ENCODE measurements at regions not wholly inside any gene's neighbourhood (a gene's known extent, or its start where the extent isn't known, plus 50 kb on each side); places are given as distances from the start of the nearest gene placed in this dataset.

- Histone ChIP-seq H2BK120ac (ENCODE audit: insufficient read depth, low read length, poor library complexity) (no peak overlapping the region), H3K14ac (ENCODE audit: low read length) (no peak overlapping the region), H4K12ac (ENCODE audit: low read depth, low read length) (no peak overlapping the region), H3K27me3 (ENCODE audit: insufficient read depth, low read length) (no peaks in the 10 kb centered on the region), H3K18ac (ENCODE audit: low read length) (no peak overlapping the region), H3K79me1 (ENCODE audit: low read length) (no peaks in the 10 kb centered on the region), H3K4me2 (ENCODE audit: low read length) (no peak overlapping the region), H3K23ac (ENCODE audit: low read length) (no peak overlapping the region), H3K9ac (ENCODE audit: low read length) (no peak overlapping the region), H4K91ac (ENCODE audit: low read depth, low read length) (no peak overlapping the region), H2BK5ac (ENCODE audit: low read depth, low read length, poor library complexity) (no peak overlapping the region), H3K9me3 (ENCODE audit: insufficient read depth, low read depth, low read length) (no peaks in the 10 kb centered on the region), H2BK12ac (ENCODE audit: low read length) (no peak overlapping the region), H3K4ac (ENCODE audit: low read depth, low read length) (no peak overlapping the region), H3K4me1 (ENCODE audit: control insufficient read depth in 1 of 2, insufficient read depth in 2 of 2, low read length in 2 of 2) (no peaks in the 10 kb centered on the region), H3K27ac (ENCODE audit: low read depth, low read length) (no peak overlapping the region), H3K36me3 (ENCODE audit: control insufficient read depth in 1 of 2, insufficient read depth in 2 of 2, low read length in 2 of 2) (no peaks in the 10 kb centered on the region), H2AK5ac (ENCODE audit: low read length) (no peak overlapping the region), H3K79me2 (ENCODE audit: control insufficient read depth, insufficient read depth, low read length, poor library complexity) (no peaks in the 10 kb centered on the region), H4K8ac (ENCODE audit: low read depth, low read length) (no peak overlapping the region), H2AFZ (ENCODE audit: insufficient read depth, low read length, poor library complexity) (no peak overlapping the region), H3K4me3 (ENCODE audit: low read depth, low read length) (no peak overlapping the region)
- DNase-seq, result no peak
- no CpG with 5 or more reads among the region's 3 CpGs for WGBS (ENCODE audit: extremely low coverage, insufficient coverage, insufficient read length)
Observed at GRCh38 chr10:10489076-10489475, 528.6 kb upstream of the CELF2 start.

- H3K4me1 ChIP-seq (ENCODE audit: control insufficient read depth in 1 of 2, insufficient read depth in 2 of 2, low read length in 2 of 2), result no peaks in the 10 kb centered on the region
- no peak overlapping the region for H4K12ac ChIP-seq (ENCODE audit: low read depth, low read length)
- H3K18ac ChIP-seq (ENCODE audit: low read length), result no peak overlapping the region
- H3K23ac ChIP-seq (ENCODE audit: low read length), result no peak overlapping the region
- no peak overlapping the region for H3K9ac ChIP-seq (ENCODE audit: low read length)
- H4K91ac ChIP-seq (ENCODE audit: low read depth, low read length), result no peak overlapping the region
- no peak overlapping the region for H3K4ac ChIP-seq (ENCODE audit: low read depth, low read length)
- no peak overlapping the region for H2BK5ac ChIP-seq (ENCODE audit: low read depth, low read length, poor library complexity)
- no peaks in the 10 kb centered on the region for H3K9me3 ChIP-seq (ENCODE audit: insufficient read depth, low read depth, low read length)
- H3K79me2 ChIP-seq (ENCODE audit: control insufficient read depth, insufficient read depth, low read length, poor library complexity), result no peaks in the 10 kb centered on the region
- no peaks in the 10 kb centered on the region for H3K36me3 ChIP-seq (ENCODE audit: control insufficient read depth in 1 of 2, insufficient read depth in 2 of 2, low read length in 2 of 2)
- no peak overlapping the region for H3K4me3 ChIP-seq (ENCODE audit: low read depth, low read length)
- no peak overlapping the region for H2BK120ac ChIP-seq (ENCODE audit: insufficient read depth, low read length, poor library complexity)
- H2BK12ac ChIP-seq (ENCODE audit: low read length), result no peak overlapping the region
- no peak overlapping the region for H2AFZ ChIP-seq (ENCODE audit: insufficient read depth, low read length, poor library complexity)
- H3K27ac ChIP-seq (ENCODE audit: low read depth, low read length), result no peak overlapping the region
- DNase-seq, result no peak
- no peak overlapping the region for H3K4me2 ChIP-seq (ENCODE audit: low read length)
- no peaks in the 10 kb centered on the region for H3K27me3 ChIP-seq (ENCODE audit: insufficient read depth, low read length)
- no peaks in the 10 kb centered on the region for H3K79me1 ChIP-seq (ENCODE audit: low read length)
- no peak overlapping the region for H3K14ac ChIP-seq (ENCODE audit: low read length)
- no peak overlapping the region for H2AK5ac ChIP-seq (ENCODE audit: low read length)
- H4K8ac ChIP-seq (ENCODE audit: low read depth, low read length), result no peak overlapping the region
- WGBS (ENCODE audit: extremely low coverage, insufficient coverage, insufficient read length), result no CpG with 5 or more reads among the region's 1 CpG
Observed at GRCh38 chr10:10489805-10490571, 527.7 kb upstream of the CELF2 start.

GRCh38 chr10:10490581-10490980 is 527.1 kb upstream of the CELF2 start:
- WGBS (ENCODE audit: extremely low coverage, insufficient coverage, insufficient read length), result no CpG with 5 or more reads among the region's 1 CpG
- Histone ChIP-seq H4K8ac (ENCODE audit: low read depth, low read length) (no peak overlapping the region), H4K91ac (ENCODE audit: low read depth, low read length) (no peak overlapping the region), H3K4me3 (ENCODE audit: low read depth, low read length) (no peak overlapping the region), H2BK120ac (ENCODE audit: insufficient read depth, low read length, poor library complexity) (no peak overlapping the region), H3K9me3 (ENCODE audit: insufficient read depth, low read depth, low read length) (no peaks in the 10 kb centered on the region), H3K79me1 (ENCODE audit: low read length) (no peaks in the 10 kb centered on the region), H3K4me2 (ENCODE audit: low read length) (no peak overlapping the region), H3K18ac (ENCODE audit: low read length) (no peak overlapping the region), H3K4me1 (ENCODE audit: control insufficient read depth in 1 of 2, insufficient read depth in 2 of 2, low read length in 2 of 2) (no peaks in the 10 kb centered on the region), H2AK5ac (ENCODE audit: low read length) (no peak overlapping the region), H3K14ac (ENCODE audit: low read length) (no peak overlapping the region), H3K23ac (ENCODE audit: low read length) (no peak overlapping the region), H2BK5ac (ENCODE audit: low read depth, low read length, poor library complexity) (no peak overlapping the region), H3K4ac (ENCODE audit: low read depth, low read length) (no peak overlapping the region), H4K12ac (ENCODE audit: low read depth, low read length) (no peak overlapping the region), H3K79me2 (ENCODE audit: control insufficient read depth, insufficient read depth, low read length, poor library complexity) (no peaks in the 10 kb centered on the region), H3K9ac (ENCODE audit: low read length) (no peak overlapping the region), H3K27me3 (ENCODE audit: insufficient read depth, low read length) (no peaks in the 10 kb centered on the region), H3K27ac (ENCODE audit: low read depth, low read length) (no peak overlapping the region), H3K36me3 (ENCODE audit: control insufficient read depth in 1 of 2, insufficient read depth in 2 of 2, low read length in 2 of 2) (no peaks in the 10 kb centered on the region), H2AFZ (ENCODE audit: insufficient read depth, low read length, poor library complexity) (no peak overlapping the region), H2BK12ac (ENCODE audit: low read length) (no peak overlapping the region)
- no peak for DNase-seq

GRCh38 chr10:10492420-10492819 is 525.3 kb upstream of the CELF2 start:
- no peak overlapping the region for H3K14ac ChIP-seq (ENCODE audit: low read length)
- DNase-seq, result no peak
- no peak overlapping the region for H2BK12ac ChIP-seq (ENCODE audit: low read length)
- no peaks in the 10 kb centered on the region for H3K36me3 ChIP-seq (ENCODE audit: control insufficient read depth in 1 of 2, insufficient read depth in 2 of 2, low read length in 2 of 2)
- no peaks in the 10 kb centered on the region for H3K27me3 ChIP-seq (ENCODE audit: insufficient read depth, low read length)
- no peaks in the 10 kb centered on the region for H3K79me1 ChIP-seq (ENCODE audit: low read length)
- no peak overlapping the region for H4K8ac ChIP-seq (ENCODE audit: low read depth, low read length)
- H3K18ac ChIP-seq (ENCODE audit: low read length), result no peak overlapping the region
- no peak overlapping the region for H4K12ac ChIP-seq (ENCODE audit: low read depth, low read length)
- H3K9ac ChIP-seq (ENCODE audit: low read length), result no peak overlapping the region
- H3K23ac ChIP-seq (ENCODE audit: low read length), result no peak overlapping the region
- H3K4me1 ChIP-seq (ENCODE audit: control insufficient read depth in 1 of 2, insufficient read depth in 2 of 2, low read length in 2 of 2), result no peaks in the 10 kb centered on the region
- no peak overlapping the region for H2BK120ac ChIP-seq (ENCODE audit: insufficient read depth, low read length, poor library complexity)
- no peak overlapping the region for H2BK5ac ChIP-seq (ENCODE audit: low read depth, low read length, poor library complexity)
- WGBS (ENCODE audit: extremely low coverage, insufficient coverage, insufficient read length), result no CpG with 5 or more reads among the region's 3 CpGs
- no peaks in the 10 kb centered on the region for H3K79me2 ChIP-seq (ENCODE audit: control insufficient read depth, insufficient read depth, low read length, poor library complexity)
- no peak overlapping the region for H3K4me2 ChIP-seq (ENCODE audit: low read length)
- no peak overlapping the region for H2AK5ac ChIP-seq (ENCODE audit: low read length)
- H3K4me3 ChIP-seq (ENCODE audit: low read depth, low read length), result no peak overlapping the region
- H3K9me3 ChIP-seq (ENCODE audit: insufficient read depth, low read depth, low read length), result peaks cover under 1% of the 10 kb centered on the region
- no peak overlapping the region for H2AFZ ChIP-seq (ENCODE audit: insufficient read depth, low read length, poor library complexity)
- no peak overlapping the region for H3K4ac ChIP-seq (ENCODE audit: low read depth, low read length)
- H3K27ac ChIP-seq (ENCODE audit: low read depth, low read length), result no peak overlapping the region
- H4K91ac ChIP-seq (ENCODE audit: low read depth, low read length), result no peak overlapping the region
